Glomerular visceral epithelial cell (primary cell): ENCODE measurements at regions not wholly inside any gene's neighbourhood (a gene's known extent, or its start where the extent isn't known, plus 50 kb on each side); places are given as distances from the start of the nearest gene placed in this dataset.
A peak's percentile ranks its signal among the peaks of the same experiment; 100 is the strongest.

ENCODE experiments used
- DNase-seq: peaks from one replicate; pipeline ENCODE4 v3.0.0-alpha.2; 2016; ENCODE audit errors: extremely low spot score

- DNase-seq: no peak
Measured at GRCh38 chr4:41456559-41457101, 81.3 kb upstream of the LIMCH1 start.

GRCh38 chr4:41458689-41459088 is 79.3 kb upstream of the LIMCH1 start:
- no peak for DNase-seq

DNA sequence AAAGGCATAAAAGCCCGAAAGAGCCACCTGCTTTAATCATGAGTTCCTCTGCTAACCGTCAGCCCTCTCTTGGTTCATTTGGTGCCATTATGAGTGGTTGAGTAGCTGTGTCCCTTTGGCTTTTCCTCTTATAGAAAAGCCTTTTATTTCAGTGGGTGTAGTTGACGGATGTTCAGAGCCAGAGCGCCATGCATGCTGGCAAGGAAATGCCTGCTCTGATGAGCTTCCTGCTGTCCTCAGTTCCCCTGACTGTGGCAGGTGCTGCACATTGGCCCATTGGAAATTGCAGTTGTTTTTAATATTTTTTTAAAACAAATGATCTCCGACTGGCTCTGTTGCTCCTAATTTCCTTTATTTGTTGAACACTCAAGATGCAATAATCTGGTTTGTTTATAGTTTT is 77.3 kb upstream of the LIMCH1 start:
- no peak for DNase-seq

GRCh38 chr4:41461780-41462307 is 76.1 kb upstream of the LIMCH1 start:
- no peak for DNase-seq

GRCh38 chr4:41465146-41465761 is 72.7 kb upstream of the LIMCH1 start:
- no peak for DNase-seq

DNA sequence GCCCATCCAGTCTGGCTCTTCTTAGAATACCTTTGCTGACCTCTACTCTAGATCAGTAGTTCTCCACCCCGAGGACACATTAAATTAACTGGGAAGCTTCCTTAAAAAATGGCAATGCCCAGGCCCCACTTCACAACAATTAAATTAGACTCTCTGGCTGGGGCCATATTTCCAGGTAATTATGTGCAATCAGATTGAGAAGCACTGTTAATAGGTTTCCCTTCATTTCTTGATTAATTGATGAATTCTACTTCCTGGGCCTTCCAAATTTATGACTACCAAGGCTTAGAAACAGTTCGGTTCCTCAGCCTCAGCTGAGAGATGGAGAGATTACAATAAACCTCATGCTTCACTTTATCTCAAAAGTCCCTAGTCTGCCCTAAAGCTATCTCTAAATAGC is 71.7 kb upstream of the LIMCH1 start:
- DNase-seq: no peak

DNA sequence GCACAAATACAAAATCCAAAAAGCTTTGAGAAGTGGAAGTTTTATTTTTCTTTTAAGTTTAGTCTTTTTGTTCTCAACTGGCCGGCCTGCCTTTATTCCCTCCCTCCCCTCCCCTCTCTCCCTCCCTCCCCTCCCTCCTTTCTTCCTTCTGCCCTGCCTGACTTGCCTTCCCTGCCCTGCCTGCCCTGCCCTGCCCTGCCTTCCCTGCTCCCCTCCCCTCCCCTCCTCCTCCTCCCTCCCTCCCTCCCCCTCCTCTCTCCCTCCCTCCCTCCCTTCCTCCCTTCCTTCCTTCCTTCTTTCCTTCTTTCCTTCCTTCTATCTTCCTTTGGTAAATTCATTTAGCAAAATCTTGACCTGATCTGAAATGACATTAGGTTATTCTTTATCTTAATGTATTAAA is 69.8 kb upstream of the LIMCH1 start:
- DNase-seq: no peak

DNA sequence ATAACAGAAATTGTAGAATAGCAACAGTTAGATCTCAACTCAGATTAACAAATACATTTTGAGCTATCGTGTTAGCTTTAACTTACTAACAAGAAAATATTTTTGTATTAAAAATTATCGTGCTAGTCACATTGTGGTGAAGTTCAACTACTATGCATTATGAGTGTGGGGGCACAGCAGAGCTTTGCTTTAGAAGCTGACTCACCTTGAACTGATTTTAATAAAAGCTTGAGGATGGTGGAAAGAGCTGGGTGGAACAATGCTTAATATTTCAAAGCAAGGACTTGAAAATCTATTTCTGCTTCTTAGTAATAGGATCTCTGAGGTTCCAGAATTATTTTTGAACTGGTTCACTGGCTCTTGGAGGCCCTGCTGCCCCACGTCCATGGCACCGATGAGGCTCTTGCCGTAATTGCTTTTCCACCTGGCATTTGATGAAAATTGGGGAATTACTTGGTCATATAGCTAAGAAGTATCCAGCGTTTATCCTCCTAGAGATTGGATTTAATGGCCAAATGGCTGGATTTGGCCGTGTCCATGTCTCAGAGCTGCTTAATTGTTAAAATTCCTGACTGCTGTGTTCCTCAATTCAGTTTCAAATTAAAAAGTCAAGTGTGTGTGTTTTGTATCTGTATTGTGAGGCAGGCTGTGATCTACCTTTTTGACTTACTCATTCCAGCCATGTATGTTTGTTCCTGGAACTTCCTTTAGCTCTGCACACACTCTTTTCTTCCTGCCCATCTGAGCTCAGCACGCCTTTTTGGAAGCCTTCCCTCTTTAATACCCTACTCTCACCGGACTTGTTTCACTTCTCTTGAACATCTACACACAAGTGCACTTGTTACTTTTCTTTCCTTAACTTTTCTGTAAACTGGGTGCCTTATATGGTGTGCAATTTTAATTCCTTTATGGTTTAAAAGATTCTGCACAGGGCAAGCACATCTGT is 66.6 kb upstream of the LIMCH1 start:
- no peak for DNase-seq

GRCh38 chr4:41472081-41472480 is 65.9 kb upstream of the LIMCH1 start:
- DNase-seq: no peak

DNA sequence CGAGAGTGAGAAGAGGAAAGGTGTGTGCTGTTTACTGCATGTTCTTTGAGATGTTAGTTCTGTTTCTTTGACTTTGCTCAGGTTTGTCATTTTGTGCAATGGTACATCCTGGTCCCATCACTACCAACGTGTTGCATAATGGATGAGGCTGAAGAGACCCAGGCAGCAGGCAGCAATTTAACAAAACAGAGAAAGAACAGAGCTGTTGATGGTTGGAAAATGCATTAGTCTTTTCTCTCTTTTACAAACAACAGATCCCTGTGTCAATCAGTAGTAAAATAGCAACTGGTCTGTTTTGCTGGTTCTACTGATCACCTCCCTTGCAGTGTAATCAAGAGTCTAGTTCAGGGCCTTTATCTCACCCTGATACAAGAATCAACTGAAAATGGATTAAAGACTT is 64.8 kb upstream of the LIMCH1 start:
- no peak for DNase-seq

- peak; percentile 29 for DNase-seq
Measured at GRCh38 chr4:41475402-41475801, 62.6 kb upstream of the LIMCH1 start.

GRCh38 chr4:41476310-41476885 is 61.6 kb upstream of the LIMCH1 start:
- no peak for DNase-seq

GRCh38 chr4:41477181-41477905 is 60.6 kb upstream of the LIMCH1 start:
- DNase-seq: no peak

DNA sequence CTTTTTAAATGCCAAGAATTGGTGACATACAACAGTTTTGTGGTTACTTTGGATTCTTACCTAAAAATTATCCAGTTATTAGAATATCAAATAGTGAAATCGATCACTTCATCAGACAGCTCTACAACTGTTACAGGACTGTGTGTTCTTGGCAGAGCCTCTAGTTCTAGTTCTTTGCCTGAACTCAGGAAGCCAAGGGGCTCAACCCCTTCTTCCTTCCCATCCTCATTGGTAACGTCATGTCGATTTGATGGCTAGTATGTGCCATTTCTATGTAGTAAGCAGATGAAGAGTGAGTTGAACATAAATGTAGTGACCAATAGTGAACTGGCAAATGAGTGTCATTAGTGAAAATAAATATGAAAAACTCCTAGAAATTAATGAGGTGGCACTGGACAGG is 59.4 kb upstream of the LIMCH1 start:
- DNase-seq: no peak

GRCh38 chr4:41480896-41481311 is 57.1 kb upstream of the LIMCH1 start:
- no peak for DNase-seq

GRCh38 chr4:41483771-41484170 is 54.2 kb upstream of the LIMCH1 start:
- DNase-seq: no peak

DNA sequence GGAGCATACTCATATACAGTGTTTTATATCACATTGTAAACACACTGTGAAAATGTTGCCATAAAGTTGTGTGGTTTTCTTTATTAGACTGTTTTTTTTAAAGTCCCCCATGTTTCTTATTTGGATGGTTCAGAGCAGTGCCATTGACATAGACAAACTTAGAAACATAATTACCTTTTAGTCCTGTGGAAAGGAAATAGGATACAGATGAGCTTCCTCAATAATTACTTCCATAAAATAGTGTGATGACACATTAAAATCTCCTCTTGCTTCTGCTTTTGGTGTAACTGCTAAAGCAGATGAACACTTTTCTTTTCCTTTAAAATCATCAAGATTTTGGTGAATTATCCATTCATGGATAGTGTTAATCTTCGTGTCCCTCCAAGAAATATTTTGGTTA is 52.9 kb upstream of the LIMCH1 start:
- no peak for DNase-seq

DNA sequence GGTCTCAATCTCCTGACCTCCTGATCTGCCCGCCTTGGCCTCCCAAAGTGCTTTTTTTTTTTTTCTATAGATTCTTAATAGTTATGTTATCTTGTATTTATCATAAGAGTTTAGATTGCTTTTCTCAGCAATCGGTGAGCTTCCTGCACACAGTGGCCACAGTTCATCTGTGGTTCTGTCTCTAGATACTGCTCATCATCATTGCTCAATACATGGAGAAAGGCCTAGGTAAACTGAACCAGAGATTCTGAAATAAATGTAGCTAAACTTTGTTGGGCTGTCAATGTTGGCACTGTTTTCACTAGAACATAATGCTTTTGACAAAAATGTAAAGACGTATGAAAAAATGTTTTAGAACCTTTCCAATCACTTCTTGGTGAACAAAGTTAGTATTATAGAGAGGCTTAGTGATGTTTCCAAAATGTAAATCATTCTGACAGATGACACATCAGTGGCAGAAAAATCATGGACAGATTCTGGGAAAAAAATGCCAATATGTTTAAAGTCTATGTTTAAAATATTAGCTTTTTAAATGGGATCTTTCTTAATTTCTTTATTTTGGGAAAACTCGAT is 50.0 kb upstream of the LIMCH1 start:
- DNase-seq: no peak
